Prostate gland (tissue), 2 donors: ENCODE measurements at regions not wholly inside any gene's neighbourhood (a gene's known extent, or its start where the extent isn't known, plus 50 kb on each side); places are given as distances from the start of the nearest gene placed in this dataset.
A peak's percentile ranks its signal among the peaks of the same experiment; 100 is the strongest.

Experiments
- DNase-seq: peaks from one replicate; pipeline ENCODE4 v3.0.0-alpha.2; 2019; ENCODE audit warnings: low spot score
- H3K27ac ChIP-seq, 2 donors: fragments of 200-600 bp; sonication (generic); 2 replicates each; pipeline ENCODE4 v1.5.1; 2017 to 2019
- H3K27me3 ChIP-seq: fragments of 200-600 bp; sonication (generic); replicated peaks from 2 replicates; pipeline ENCODE4 v1.5.1; 2019; ENCODE audit not compliant: insufficient read depth
- H3K36me3 ChIP-seq, 2 donors: fragments of 200-600 bp; sonication (generic); 1 replicate in 1 of 2; 2 replicates in 1 of 2; pipeline versions ENCODE4 v1.5.1 to v1.8.1; 2017 to 2019
- H3K4me1 ChIP-seq: fragments of 200-600 bp; sonication (generic); replicated peaks from 2 replicates; pipeline ENCODE4 v1.5.1; 2019
- H3K4me3 ChIP-seq, 2 donors: fragments of 200-600 bp; sonication (generic); 2 replicates each; pipeline ENCODE4 v1.5.1; 2017 to 2019
- H3K9me3 ChIP-seq: fragments of 200-600 bp; sonication (generic); 2 replicates; pipeline ENCODE4 v1.5.1; 2017
- CTCF ChIP-seq, 4 experiments: fragments of 200-600 bp in 2 of 4; fragments of 450-650 bp in 2 of 4; sonication (generic) in 2 of 4; IDR thresholded peaks; 1 replicate in 3 of 4; 2 replicates in 1 of 4; pipeline ENCODE4 v1.5.1; 2016 to 2019; ENCODE audit warnings: antibody characterized with exemption in 4 of 4, mild to moderate bottlenecking in 2 of 4, moderate library complexity in 2 of 4
- POLR2A ChIP-seq: fragments of 450-650 bp; IDR thresholded peaks from one replicate; pipeline ENCODE4 v1.6.1; 2016; ENCODE audit warnings: antibody characterized with exemption, mild to moderate bottlenecking
- POLR2AphosphoS5 ChIP-seq: sonication (generic); formaldehyde crosslinking; IDR thresholded peaks from one replicate; pipeline ENCODE4 v1.6.1; 2017; ENCODE audit warnings: antibody characterized with exemption
- WGBS: methylation state at CpG from one replicate; pipeline ENCODE4 v1.1.5; 2018; 5-methylcytosine and 5-hydroxymethylcytosine counted together
- intact Hi-C: fragments of 100-400 bp; cut with DNase I; formaldehyde crosslinking; loops from one replicate; pipeline ENCODE4 v1.14.2; 2022

GRCh38 chr6:4327841-4328240 is 192.5 kb upstream of the ECI2 start:
- Histone ChIP-seq H3K4me1 (no peaks in the 10 kb centered on the region), H3K9me3 (no peaks in the 10 kb centered on the region), H3K4me3 (no peak overlapping the region), H3K27me3 (no peaks in the 10 kb centered on the region), H3K27ac (no peak overlapping the region), H3K36me3 (no peaks in the 10 kb centered on the region)
- WGBS = 97% methylated on average over 1 of the region's 1 CpG
- TF ChIP-seq POLR2A = no peak
- TF ChIP-seq CTCF (IDR thresholded peaks at IDR 0.05) = no peak
- no peak for TF ChIP-seq POLR2AphosphoS5
- intact Hi-C loops = no loop called here
- no peak for DNase-seq

- no peak overlapping the region for H3K4me3 ChIP-seq
- TF ChIP-seq POLR2AphosphoS5 (no peak), CTCF (IDR thresholded peaks at IDR 0.05) (no peak), POLR2A (no peak)
- no peaks in the 10 kb centered on the region for H3K27me3 ChIP-seq
- no peak overlapping the region for H3K27ac ChIP-seq
- H3K9me3 ChIP-seq = no peaks in the 10 kb centered on the region
- DNase-seq = no peak
- intact Hi-C loops = no loop called here
- H3K4me1 ChIP-seq = no peaks in the 10 kb centered on the region
- no peaks in the 10 kb centered on the region for H3K36me3 ChIP-seq
Measured at GRCh38 chr6:4324746-4325145, 189.4 kb upstream of the ECI2 start.

- DNase-seq = no peak
- H3K4me3 ChIP-seq = no peak overlapping the region
- no peaks in the 10 kb centered on the region for H3K36me3 ChIP-seq
- no peaks in the 10 kb centered on the region for H3K4me1 ChIP-seq
- no peaks in the 10 kb centered on the region for H3K9me3 ChIP-seq
- no peaks in the 10 kb centered on the region for H3K27me3 ChIP-seq
- WGBS = 73% methylated on average over 2 of the region's 2 CpGs
- H3K27ac ChIP-seq = no peak overlapping the region
- TF ChIP-seq POLR2AphosphoS5 = no peak
- no peak for TF ChIP-seq CTCF (IDR thresholded peaks at IDR 0.05)
- no peak for TF ChIP-seq POLR2A
- intact Hi-C loops = no loop called here
Measured at GRCh38 chr6:4323322-4323721, 187.9 kb upstream of the ECI2 start.

GRCh38 chr6:4322846-4323309 is 187.5 kb upstream of the ECI2 start:
- 85% methylated on average over 1 of the region's 1 CpG for WGBS
- Histone ChIP-seq H3K4me1 (no peaks in the 10 kb centered on the region), H3K9me3 (no peaks in the 10 kb centered on the region), H3K27ac (no peak overlapping the region), H3K4me3 (no peak overlapping the region), H3K36me3 (no peaks in the 10 kb centered on the region), H3K27me3 (no peaks in the 10 kb centered on the region)
- peak; percentile 13 for TF ChIP-seq POLR2AphosphoS5
- no peak for TF ChIP-seq CTCF (IDR thresholded peaks at IDR 0.05)
- no peak for TF ChIP-seq POLR2A
- intact Hi-C loops = no loop called here
- no peak for DNase-seq

GRCh38 chr6:4322134-4322845 is 186.9 kb upstream of the ECI2 start:
- H3K9me3 ChIP-seq = no peaks in the 10 kb centered on the region
- no peaks in the 10 kb centered on the region for H3K4me1 ChIP-seq
- no peak overlapping the region for H3K27ac ChIP-seq
- no peak for DNase-seq
- TF ChIP-seq CTCF (IDR thresholded peaks at IDR 0.05) (no peak), POLR2AphosphoS5 (no peak), POLR2A (no peak)
- H3K36me3 ChIP-seq = no peaks in the 10 kb centered on the region
- WGBS = 59% methylated on average over 6 of the region's 6 CpGs
- H3K27me3 ChIP-seq = no peaks in the 10 kb centered on the region
- H3K4me3 ChIP-seq = no peak overlapping the region
- intact Hi-C loops = no loop called here
